OCI-LY1 (cell line): ENCODE measurements at regions not wholly inside any gene's neighbourhood (a gene's known extent, or its start where the extent isn't known, plus 50 kb on each side); places are given as distances from the start of the nearest gene placed in this dataset.
"Not testable (repeated sequence)": the region's sequence is repeated elsewhere in the genome, so short reads cannot be mapped to it uniquely, and the experiment has no call there.

Experiments used
- H2AFZ ChIP-seq: fragments of 200-600 bp; sonication (generic), shearing (Covaris generic); 2 replicates; pipeline ENCODE4 v1.6.0; 2014; ENCODE audit warnings: antibody characterized with exemption, mild to moderate bottlenecking, low read length
- H3F3A ChIP-seq: fragments of 200-600 bp; sonication (generic), shearing (Covaris generic); 2 replicates; pipeline ENCODE4 v1.6.0; 2014; ENCODE audit warnings: mild to moderate bottlenecking, antibody characterized with exemption, low read length, moderate library complexity; ENCODE audit not compliant: insufficient read depth
- H3K27ac ChIP-seq: fragments of 200-600 bp; sonication (generic); 2 replicates; pipeline ENCODE4 v1.5.1; 2014; ENCODE audit warnings: low read length, mixed run types, mild to moderate bottlenecking, low read depth; ENCODE audit not compliant: poor library complexity, severe bottlenecking
- H3K27me3 ChIP-seq: fragments of 200-600 bp; sonication (generic); 2 replicates; pipeline ENCODE4 v1.6.0; 2014; ENCODE audit warnings: antibody characterized with exemption, mild to moderate bottlenecking, low read length, moderate library complexity; ENCODE audit not compliant: insufficient read depth
- H3K36me3 ChIP-seq: fragments of 200-600 bp; sonication (generic); 2 replicates; pipeline ENCODE4 v1.6.1; 2014; ENCODE audit warnings: mild to moderate bottlenecking, antibody characterized with exemption, low read length, moderate library complexity, mixed read lengths; ENCODE audit not compliant: insufficient read depth
- H3K4me1 ChIP-seq: fragments of 200-600 bp; sonication (generic); 2 replicates; pipeline ENCODE4 v1.5.1; 2014; ENCODE audit warnings: mild to moderate bottlenecking, low read length, moderate library complexity; ENCODE audit not compliant: insufficient read depth, severe bottlenecking
- H3K4me2 ChIP-seq: fragments of 200-600 bp; sonication (generic), shearing (Covaris generic); 2 replicates; pipeline ENCODE4 v1.6.1; 2014; ENCODE audit warnings: low read length
- H3K4me3 ChIP-seq: fragments of 200-600 bp; sonication (generic); 2 replicates; pipeline ENCODE4 v1.5.1; 2014; ENCODE audit warnings: low read length, low read depth, mild to moderate bottlenecking, mixed read lengths; ENCODE audit not compliant: poor library complexity, severe bottlenecking
- H3K79me2 ChIP-seq: fragments of 200-600 bp; shearing (Covaris generic); 2 replicates; pipeline ENCODE4 v1.6.1; 2016; ENCODE audit warnings: mixed run types, low read length, mixed read lengths; ENCODE audit not compliant: insufficient read depth
- H3K9ac ChIP-seq: fragments of 200-600 bp; sonication (generic), shearing (Covaris generic); 2 replicates; pipeline ENCODE4 v1.6.1; 2014; ENCODE audit warnings: mild to moderate bottlenecking, low read length, mixed read lengths
- H3K9me2 ChIP-seq: fragments of 200-600 bp; sonication (generic), shearing (Covaris generic); 2 replicates; pipeline ENCODE4 v1.6.1; 2014; ENCODE audit warnings: low read depth, mild to moderate bottlenecking, low read length, mixed read lengths
- H3K9me3 ChIP-seq: fragments of 200-600 bp; shearing (Covaris generic); 2 replicates; pipeline ENCODE4 v1.6.1; 2014; ENCODE audit warnings: low read length, mixed read lengths
- H4K20me1 ChIP-seq: fragments of 200-600 bp; sonication (generic), shearing (Covaris generic); 2 replicates; pipeline ENCODE4 v1.6.0; 2016; ENCODE audit warnings: mild to moderate bottlenecking, low read length; ENCODE audit not compliant: insufficient read depth
- EZH2 ChIP-seq: fragments of 200-600 bp; sonication (generic), shearing (Covaris generic); IDR thresholded peaks from 2 replicates; pipeline ENCODE4 v1.8.0; 2017; ENCODE audit warnings: borderline replicate concordance, mixed run types, mild to moderate bottlenecking, antibody characterized with exemption, low read length, moderate library complexity, mixed read lengths
- TF ChIP-seq, protein P1 (sequence below): fragments of 200-600 bp; sonication (generic), shearing (Covaris generic); IDR thresholded peaks from 2 replicates; pipeline ENCODE4 v1.5.1; 2017; ENCODE audit warnings: mild to moderate bottlenecking, antibody characterized with exemption, low read length, moderate library complexity, mixed read lengths

DNA sequence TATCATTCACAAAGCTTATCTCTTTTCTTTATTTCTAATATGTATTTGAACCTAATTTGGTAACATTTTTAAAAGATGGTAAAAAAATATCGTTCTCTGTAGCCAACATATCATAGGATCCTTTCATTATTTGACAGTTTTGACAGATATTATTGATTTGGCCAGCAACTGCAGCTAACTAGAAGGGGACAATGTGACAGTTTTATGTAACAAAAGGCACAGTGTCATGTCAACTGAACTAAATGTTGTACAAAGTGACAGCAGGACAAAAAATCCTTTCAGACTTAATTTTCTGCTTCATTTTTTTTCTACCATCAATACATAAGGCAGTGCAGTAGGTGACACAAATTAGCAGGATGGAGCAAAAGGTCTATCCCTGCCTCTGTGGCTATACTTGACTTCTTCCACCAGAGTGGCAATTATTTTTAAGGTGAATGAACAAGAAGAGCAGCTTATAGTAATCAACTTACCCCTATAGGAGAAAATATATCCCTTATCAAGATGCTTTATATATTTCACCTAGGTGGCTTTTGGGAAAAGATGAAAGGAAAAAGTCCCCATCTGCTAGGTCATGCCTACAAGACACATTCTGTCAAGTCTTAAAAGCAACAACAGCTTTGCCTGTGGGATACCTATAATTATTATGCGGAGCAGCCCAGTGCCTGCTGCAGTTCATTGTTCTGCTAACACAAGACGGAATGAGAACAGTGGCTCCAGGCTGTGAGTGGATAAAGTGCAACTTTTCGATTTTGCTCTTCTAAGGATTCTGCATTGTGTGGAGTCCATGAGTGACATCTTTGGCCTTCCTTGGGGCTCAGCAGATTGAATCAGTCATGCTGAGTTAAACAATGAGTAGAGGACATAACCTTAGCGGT, 694.9 kb downstream of the ISL1 start:
- H3K79me2 ChIP-seq: no peaks in the 10 kb centered on the region
- no peaks in the 10 kb centered on the region for H3K36me3 ChIP-seq
- H3K9me3 ChIP-seq: no peaks in the 10 kb centered on the region
- no peaks in the 10 kb centered on the region for H3K27me3 ChIP-seq
- H3K27ac ChIP-seq: no peak overlapping the region
- no peak overlapping the region for H2AFZ ChIP-seq
- no peaks in the 10 kb centered on the region for H4K20me1 ChIP-seq
- H3F3A ChIP-seq: no peaks in the 10 kb centered on the region
- H3K4me2 ChIP-seq: no peak overlapping the region
- H3K4me1 ChIP-seq: no peaks in the 10 kb centered on the region
- H3K9ac ChIP-seq: no peak overlapping the region
- no peaks in the 10 kb centered on the region for H3K9me2 ChIP-seq
- TF ChIP-seq, protein P1, sequence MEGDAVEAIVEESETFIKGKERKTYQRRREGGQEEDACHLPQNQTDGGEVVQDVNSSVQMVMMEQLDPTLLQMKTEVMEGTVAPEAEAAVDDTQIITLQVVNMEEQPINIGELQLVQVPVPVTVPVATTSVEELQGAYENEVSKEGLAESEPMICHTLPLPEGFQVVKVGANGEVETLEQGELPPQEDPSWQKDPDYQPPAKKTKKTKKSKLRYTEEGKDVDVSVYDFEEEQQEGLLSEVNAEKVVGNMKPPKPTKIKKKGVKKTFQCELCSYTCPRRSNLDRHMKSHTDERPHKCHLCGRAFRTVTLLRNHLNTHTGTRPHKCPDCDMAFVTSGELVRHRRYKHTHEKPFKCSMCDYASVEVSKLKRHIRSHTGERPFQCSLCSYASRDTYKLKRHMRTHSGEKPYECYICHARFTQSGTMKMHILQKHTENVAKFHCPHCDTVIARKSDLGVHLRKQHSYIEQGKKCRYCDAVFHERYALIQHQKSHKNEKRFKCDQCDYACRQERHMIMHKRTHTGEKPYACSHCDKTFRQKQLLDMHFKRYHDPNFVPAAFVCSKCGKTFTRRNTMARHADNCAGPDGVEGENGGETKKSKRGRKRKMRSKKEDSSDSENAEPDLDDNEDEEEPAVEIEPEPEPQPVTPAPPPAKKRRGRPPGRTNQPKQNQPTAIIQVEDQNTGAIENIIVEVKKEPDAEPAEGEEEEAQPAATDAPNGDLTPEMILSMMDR: no peak
- TF ChIP-seq EZH2: no peak
- H3K4me3 ChIP-seq: no peak overlapping the region

DNA sequence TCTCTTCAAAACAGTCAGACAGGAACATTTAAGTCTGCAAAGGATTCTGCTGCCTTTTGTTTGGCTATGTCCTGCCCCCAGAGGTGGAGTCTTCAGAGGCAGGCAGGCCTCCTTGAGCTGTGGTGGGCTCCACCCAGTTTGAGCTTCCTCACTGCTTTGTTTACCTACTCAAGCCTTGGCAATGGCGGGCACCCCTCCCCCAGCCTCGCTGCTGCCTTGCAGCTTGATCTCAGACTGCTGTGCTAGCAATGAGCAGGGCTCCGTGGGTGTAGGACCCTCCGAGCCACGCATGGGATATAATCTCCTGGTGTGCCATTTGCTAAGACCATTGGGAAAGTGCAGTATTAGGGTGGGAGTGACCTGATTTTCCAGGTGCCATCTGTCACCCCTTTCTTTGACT, 685.4 kb upstream of the ITGA1 start:
- not testable (repeated sequence) for H3K79me2 ChIP-seq, H3F3A ChIP-seq, H3K9me3 ChIP-seq, H3K27me3 ChIP-seq, H3K36me3 ChIP-seq, H3K4me1 ChIP-seq, H3K9me2 ChIP-seq, H3K4me2 ChIP-seq, H3K4me3 ChIP-seq, H2AFZ ChIP-seq, H4K20me1 ChIP-seq, H3K27ac ChIP-seq, H3K9ac ChIP-seq

DNA sequence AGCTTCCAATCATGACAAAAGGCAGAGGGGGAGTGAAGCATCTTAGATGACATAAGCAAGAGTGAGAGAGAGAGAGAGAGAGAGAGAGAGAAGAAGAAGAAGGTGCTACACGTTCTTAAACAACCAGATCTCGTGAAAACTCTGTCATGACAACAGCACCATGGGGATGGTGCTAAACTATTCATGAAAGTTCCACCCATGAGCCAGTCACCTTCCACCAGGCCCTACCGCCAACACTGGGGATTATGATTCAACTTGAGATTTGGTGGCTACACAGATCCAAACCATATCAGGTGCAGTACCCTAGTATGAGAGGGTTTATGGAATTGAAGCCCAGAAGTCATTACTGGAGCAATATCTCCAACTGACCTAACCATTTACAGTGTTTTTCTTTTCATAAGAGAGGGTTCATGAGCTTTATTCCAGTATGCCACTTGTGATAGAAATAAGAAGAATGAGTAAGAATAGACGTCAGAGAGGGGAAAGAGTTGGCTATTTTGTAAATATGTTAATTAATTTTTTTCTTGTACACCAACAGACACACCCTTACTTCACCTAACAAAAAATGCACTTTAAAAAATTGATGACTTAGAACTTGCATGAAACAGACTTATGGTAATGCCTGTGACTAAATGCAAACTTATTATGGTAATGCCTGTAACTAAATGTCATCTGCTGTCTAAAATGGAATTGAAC, 680.4 kb upstream of the ITGA1 start:
- TF ChIP-seq, protein P1: no peak
- TF ChIP-seq EZH2: no peak
- Histone ChIP-seq H3K9me3 (no peaks in the 10 kb centered on the region), H3K4me3 (no peak overlapping the region), H3K9me2 (no peaks in the 10 kb centered on the region), H4K20me1 (no peaks in the 10 kb centered on the region), H3K36me3 (no peaks in the 10 kb centered on the region), H3K27ac (no peak overlapping the region), H3K9ac (no peak overlapping the region), H3K4me1 (no peaks in the 10 kb centered on the region), H3K27me3 (no peaks in the 10 kb centered on the region), H3K79me2 (no peaks in the 10 kb centered on the region), H2AFZ (no peak overlapping the region), H3K4me2 (no peak overlapping the region), H3F3A (no peaks in the 10 kb centered on the region)
